Natural killer cell treated with Interleukin-12 subunit alpha and Interleukin-12 subunit beta and Interleukin-15 and Interleukin-18, amount 100 ng/mL, for 72 hours (primary cell): ENCODE measurements at regions not wholly inside any gene's neighbourhood (a gene's known extent, or its start where the extent isn't known, plus 50 kb on each side); places are given as distances from the start of the nearest gene placed in this dataset.

Source experiments
- ATAC-seq, 2 donors: fragments of 150-1000 bp; cut with Tn5 transposase in 1 of 2; sonication (Bioruptor Pico), chemical (Tn5 transposase) in 1 of 2; 2 replicates each; pipeline ENCODE4 v1.10.0; 2021
- DNase-seq: peaks from one replicate; pipeline ENCODE4 v3.0.0; 2022; ENCODE audit warnings: low spot score
- H3K27ac Mint-ChIP-seq, 2 donors: 1 replicate in 1 of 2; 2 replicates in 1 of 2; pipeline ENCODE4 v1.8.0; 2022; ENCODE audit warnings: mixed read lengths in 2 of 2, mild to moderate bottlenecking in 1 of 2, moderate library complexity in 1 of 2
- H3K27me3 Mint-ChIP-seq, 2 donors: 1 replicate in 1 of 2; 2 replicates in 1 of 2; pipeline ENCODE4 v1.8.0; 2022; ENCODE audit warnings: mixed read lengths in 2 of 2
- H3K36me3 Mint-ChIP-seq: one replicate; pipeline ENCODE4 v1.8.0; 2022; ENCODE audit warnings: mixed read lengths
- H3K4me1 Mint-ChIP-seq, 2 donors: 1 replicate in 1 of 2; 2 replicates in 1 of 2; pipeline ENCODE4 v1.8.0; 2022; ENCODE audit warnings: low read depth in 2 of 2, mixed read lengths in 2 of 2, mild to moderate bottlenecking in 1 of 2
- H3K4me3 Mint-ChIP-seq: one replicate; pipeline ENCODE4 v1.8.0; 2022; ENCODE audit warnings: mixed read lengths
- H3K9me3 Mint-ChIP-seq: 2 replicates; pipeline ENCODE4 v1.8.0; 2022; ENCODE audit warnings: mixed read lengths

DNA sequence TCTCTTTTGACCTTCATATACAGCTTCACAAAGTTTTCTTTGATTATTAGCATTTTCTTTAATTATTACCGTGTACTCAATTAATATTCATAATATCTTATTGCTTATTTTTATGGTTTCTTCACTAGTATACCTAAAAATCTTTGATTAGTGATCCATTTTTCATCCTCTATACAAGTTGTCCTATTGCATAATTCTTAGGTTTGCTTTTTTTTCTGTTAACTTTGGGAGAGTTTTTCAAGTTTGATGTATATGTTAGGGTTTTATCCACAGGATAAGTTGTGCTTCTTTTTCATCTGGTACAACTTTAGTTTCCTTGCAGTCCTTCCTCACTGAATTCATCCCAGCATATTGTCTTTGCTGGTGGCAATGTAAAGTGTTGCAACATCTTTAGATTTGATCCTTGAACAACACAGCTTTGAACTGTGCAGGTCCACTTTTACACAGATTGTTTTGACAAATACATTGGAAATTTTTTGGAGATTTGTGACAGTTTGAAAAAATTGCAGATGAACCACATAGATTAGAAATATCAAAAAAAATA lies 88.6 kb upstream of the NAV3 start:
- no peak for DNase-seq
- H3K27ac Mint-ChIP-seq: no peak overlapping the region
- H3K9me3 Mint-ChIP-seq: peaks cover 8% of the 10 kb centered on the region
- peaks cover 4% of the 10 kb centered on the region for H3K36me3 Mint-ChIP-seq
- ATAC-seq: no peak
- no peaks in the 10 kb centered on the region for H3K4me1 Mint-ChIP-seq
- no peak overlapping the region for H3K4me3 Mint-ChIP-seq
- H3K27me3 Mint-ChIP-seq: no peaks in the 10 kb centered on the region

DNA sequence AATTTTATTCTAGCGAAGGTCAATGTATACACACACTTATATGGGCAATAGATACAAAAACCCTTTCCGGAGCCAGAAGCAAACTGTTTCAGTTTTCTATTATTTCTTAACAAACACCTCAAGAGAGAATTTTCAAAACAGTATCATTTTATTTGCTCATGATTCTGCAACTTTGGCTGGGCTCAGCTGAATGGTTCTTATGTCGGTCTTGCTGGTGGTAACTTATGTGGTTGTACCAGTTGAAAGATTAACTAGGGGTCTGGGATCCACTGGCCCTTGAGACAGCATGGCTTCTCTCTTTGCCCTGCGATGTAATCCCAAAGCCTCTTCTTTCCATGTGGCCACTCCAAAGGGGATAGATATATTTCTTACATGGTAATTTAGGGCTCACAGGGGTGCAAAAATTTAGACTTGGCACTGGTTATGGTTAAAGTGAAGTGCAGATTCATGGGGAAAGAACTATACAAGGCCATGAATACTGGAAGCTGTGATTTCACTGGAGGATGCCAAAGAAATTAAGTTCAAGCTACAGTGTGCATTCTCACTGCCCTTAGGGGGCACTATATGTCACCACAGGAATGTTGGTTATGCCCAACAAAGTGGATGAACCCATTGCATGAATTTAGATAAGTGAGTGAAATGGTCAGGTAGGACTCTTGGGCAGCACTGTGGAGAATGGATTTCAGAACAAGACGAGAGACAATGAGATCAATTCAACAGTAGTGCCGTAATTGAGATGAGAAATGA lies 94.3 kb upstream of the NAV3 start:
- ATAC-seq: no peak
- H3K36me3 Mint-ChIP-seq: no peaks in the 10 kb centered on the region
- DNase-seq: no peak
- H3K4me3 Mint-ChIP-seq: no peak overlapping the region
- H3K9me3 Mint-ChIP-seq: peaks cover 13% of the 10 kb centered on the region
- H3K27me3 Mint-ChIP-seq: no peaks in the 10 kb centered on the region
- no peak overlapping the region for H3K27ac Mint-ChIP-seq
- H3K4me1 Mint-ChIP-seq: no peaks in the 10 kb centered on the region

DNA sequence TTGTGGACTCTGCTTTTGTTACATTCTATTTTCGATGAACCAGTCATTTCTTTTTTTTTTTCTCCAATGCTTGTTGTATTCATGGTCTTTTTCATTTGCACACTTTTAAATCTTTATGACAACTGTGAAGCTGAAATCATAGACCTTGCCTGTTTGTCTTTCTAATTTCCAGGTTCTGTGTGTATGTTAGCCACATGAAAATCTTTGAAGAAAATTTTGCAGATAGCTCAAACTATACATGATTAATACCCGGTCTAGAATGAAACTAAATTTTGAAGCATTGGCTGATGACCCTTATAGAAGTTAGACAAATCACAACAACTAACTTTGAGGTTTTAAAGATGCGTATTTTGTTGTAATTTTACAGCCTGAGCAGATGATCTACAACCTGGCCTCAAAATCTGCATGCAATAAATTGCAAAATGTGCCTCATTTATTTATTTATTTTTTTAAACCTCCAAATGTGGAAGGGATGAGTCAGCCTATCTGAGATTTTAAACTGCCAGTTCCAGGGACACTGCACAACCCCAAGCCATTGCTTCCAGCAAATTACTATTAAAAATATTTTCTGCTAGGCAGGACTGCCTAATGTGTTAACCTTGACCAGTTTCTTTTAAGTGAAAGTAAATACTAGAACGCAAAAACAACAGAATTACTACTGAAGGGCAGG lies 96.3 kb upstream of the NAV3 start:
- Mint-ChIP-seq H3K27ac (no peak overlapping the region), H3K4me1 (no peaks in the 10 kb centered on the region), H3K4me3 (no peak overlapping the region), H3K27me3 (no peaks in the 10 kb centered on the region), H3K9me3 (peaks cover 14% of the 10 kb centered on the region), H3K36me3 (no peaks in the 10 kb centered on the region)
- ATAC-seq (no peak), DNase-seq (no peak)

DNA sequence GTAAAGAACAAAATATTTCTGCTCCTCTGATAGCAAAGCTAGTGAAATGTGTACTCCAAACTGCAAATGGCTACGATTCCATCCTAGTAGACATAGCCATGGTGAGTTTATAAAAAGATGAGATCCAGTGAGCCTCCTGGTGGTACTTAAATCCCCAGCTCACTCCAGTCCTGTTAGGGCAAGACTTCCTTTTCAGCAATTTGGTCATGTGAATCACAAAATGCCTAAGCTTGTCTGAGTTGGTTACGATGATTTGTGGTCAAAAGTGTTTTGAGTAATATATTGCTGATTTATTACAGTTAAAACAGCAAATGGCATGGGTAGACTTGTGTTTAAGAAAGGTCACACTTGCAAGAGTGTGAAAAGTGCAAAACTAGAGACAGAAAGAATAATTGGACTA lies 102.7 kb upstream of the NAV3 start:
- no peak for DNase-seq
- Mint-ChIP-seq H3K36me3 (peaks cover 6% of the 10 kb centered on the region), H3K27ac (no peak overlapping the region), H3K4me1 (no peaks in the 10 kb centered on the region), H3K9me3 (peaks cover 28% of the 10 kb centered on the region), H3K27me3 (no peaks in the 10 kb centered on the region), H3K4me3 (no peak overlapping the region)
- no peak for ATAC-seq

DNA sequence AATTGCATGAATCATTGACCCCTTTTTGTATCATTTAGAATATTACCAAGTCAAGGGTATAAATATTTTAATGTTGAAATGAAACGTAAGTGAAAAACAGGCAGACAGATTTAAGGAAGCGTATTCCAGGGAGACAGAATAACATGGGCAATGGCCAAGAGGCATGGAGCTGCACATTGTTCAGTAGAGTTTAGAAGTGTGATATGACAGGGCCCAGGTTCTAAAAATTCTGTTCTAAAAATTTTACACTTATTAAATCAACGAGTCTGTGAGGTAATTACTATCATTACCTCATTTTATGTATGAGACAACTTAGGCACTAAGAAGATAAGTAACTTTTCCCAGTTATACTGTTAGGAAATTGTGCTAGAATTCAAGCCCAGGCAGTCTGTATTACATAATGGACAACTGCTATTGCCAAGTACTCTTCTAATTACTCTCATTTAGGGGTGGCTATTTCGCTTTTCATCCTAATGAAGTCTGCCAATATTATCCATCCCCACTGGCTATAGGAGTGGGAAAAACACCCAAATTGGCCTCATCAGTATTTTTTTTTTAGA lies 103.2 kb upstream of the NAV3 start:
- ATAC-seq: no peak
- Mint-ChIP-seq H3K27ac (no peak overlapping the region), H3K36me3 (peaks cover 6% of the 10 kb centered on the region), H3K27me3 (no peaks in the 10 kb centered on the region), H3K4me3 (no peak overlapping the region), H3K9me3 (peaks cover 28% of the 10 kb centered on the region), H3K4me1 (no peaks in the 10 kb centered on the region)
- DNase-seq: no peak

DNA sequence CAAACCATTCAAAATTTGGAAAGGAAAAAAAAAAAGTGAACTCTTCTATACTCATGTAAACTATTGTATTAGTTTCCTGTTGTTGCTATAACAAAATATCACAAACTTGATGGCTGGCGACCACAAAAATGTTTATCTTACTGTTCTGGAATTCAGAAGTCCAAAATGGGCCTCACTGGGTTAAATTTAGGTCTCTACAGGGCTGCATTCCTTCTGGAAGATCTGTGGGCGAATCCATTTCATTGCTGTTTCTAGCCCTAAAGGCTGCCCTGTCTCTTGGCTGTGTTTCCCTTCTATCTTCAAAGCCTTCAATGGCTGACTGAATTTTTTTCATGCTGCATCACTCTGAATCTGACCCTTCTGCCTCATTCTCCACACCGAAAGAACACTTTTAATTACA lies 105.1 kb upstream of the NAV3 start:
- peaks cover 28% of the 10 kb centered on the region for H3K9me3 Mint-ChIP-seq

DNA sequence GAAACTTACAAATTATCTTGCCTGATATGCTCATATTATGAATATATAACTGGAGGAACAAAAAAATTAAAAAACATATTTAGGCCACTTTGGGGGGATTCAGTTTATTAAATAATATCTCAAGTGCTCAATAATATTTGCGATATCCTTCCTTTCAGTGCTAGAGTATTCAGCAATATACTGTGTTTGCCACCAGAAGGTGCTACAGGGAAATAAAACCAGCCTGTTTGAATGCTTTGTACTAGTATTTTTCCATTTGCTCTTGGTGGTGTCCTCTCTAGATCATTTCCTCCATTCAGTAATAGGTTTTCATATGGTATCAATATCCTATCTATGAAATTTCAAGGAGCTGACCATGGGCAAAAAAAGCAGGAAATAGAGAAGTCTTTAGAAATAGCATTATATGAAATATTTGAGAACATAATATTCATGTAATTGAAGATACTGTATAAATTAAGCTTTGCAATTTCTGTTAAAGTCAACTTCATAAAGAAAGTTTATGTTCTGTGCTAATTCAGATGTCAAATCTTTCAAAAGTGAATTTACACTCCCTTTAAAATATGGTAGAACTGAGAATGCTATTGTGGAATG lies 106.2 kb upstream of the NAV3 start:
- no peak overlapping the region for H3K27ac Mint-ChIP-seq
- H3K36me3 Mint-ChIP-seq: peaks cover 6% of the 10 kb centered on the region
- DNase-seq: no peak
- H3K9me3 Mint-ChIP-seq: peaks cover 28% of the 10 kb centered on the region
- ATAC-seq: no peak
- H3K4me3 Mint-ChIP-seq: no peak overlapping the region
- H3K4me1 Mint-ChIP-seq: no peaks in the 10 kb centered on the region
- no peaks in the 10 kb centered on the region for H3K27me3 Mint-ChIP-seq

More for the DNA sequence above, 105.1 kb upstream of the NAV3 start:
- Mint-ChIP-seq H3K4me3 (no peak overlapping the region), H3K36me3 (peaks cover 6% of the 10 kb centered on the region), H3K4me1 (no peaks in the 10 kb centered on the region), H3K27me3 (no peaks in the 10 kb centered on the region), H3K27ac (no peak overlapping the region)
- ATAC-seq: no peak
- no peak for DNase-seq

DNA sequence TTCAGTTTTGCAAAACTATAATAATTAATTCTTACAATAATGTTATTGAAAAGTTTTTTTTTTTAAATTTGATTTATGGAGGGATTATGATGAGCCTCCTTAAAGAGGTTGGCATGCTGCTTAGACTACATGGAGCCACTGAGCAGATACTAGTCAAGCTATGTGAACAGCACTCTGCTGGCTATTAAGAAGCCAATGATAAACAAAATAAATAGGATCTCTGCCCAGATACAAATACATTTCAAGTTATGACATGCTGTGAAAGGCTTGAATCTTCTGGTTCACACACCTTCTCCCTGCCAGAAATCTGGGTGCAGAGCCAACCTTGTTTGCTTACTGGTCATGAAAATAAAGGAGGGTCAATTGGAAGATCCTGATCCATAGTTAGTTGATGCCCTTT lies 107.4 kb upstream of the NAV3 start:
- H3K27me3 Mint-ChIP-seq: no peaks in the 10 kb centered on the region
- no peak overlapping the region for H3K27ac Mint-ChIP-seq
- ATAC-seq (no peak), DNase-seq (no peak)
- H3K9me3 Mint-ChIP-seq: peaks cover 22% of the 10 kb centered on the region
- H3K36me3 Mint-ChIP-seq: peaks cover 6% of the 10 kb centered on the region
- no peaks in the 10 kb centered on the region for H3K4me1 Mint-ChIP-seq
- no peak overlapping the region for H3K4me3 Mint-ChIP-seq

DNA sequence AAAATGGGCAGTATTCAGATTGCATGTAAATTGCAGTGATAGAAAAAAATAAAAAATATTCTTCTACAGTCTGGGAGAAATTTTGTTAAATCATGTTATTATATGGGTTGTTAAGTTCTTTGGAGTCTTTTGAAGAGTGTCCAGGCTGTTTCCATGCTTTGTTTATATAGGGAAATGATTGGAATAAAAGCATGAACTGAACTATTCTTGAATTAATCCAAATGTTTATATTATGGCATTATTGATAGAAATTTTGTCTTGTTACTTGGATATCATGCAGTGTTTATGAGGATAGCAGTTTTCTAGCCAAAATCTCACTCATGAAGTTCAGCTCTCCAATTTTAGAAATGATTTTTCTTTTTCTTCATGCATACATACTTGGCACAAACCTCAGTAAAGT lies 108.2 kb upstream of the NAV3 start:
- no peak overlapping the region for H3K27ac Mint-ChIP-seq
- H3K36me3 Mint-ChIP-seq: peaks cover 6% of the 10 kb centered on the region
- H3K4me3 Mint-ChIP-seq: no peak overlapping the region
- H3K4me1 Mint-ChIP-seq: no peaks in the 10 kb centered on the region
- DNase-seq (no peak), ATAC-seq (no peak)
- H3K27me3 Mint-ChIP-seq: no peaks in the 10 kb centered on the region
- peaks cover 28% of the 10 kb centered on the region for H3K9me3 Mint-ChIP-seq

DNA sequence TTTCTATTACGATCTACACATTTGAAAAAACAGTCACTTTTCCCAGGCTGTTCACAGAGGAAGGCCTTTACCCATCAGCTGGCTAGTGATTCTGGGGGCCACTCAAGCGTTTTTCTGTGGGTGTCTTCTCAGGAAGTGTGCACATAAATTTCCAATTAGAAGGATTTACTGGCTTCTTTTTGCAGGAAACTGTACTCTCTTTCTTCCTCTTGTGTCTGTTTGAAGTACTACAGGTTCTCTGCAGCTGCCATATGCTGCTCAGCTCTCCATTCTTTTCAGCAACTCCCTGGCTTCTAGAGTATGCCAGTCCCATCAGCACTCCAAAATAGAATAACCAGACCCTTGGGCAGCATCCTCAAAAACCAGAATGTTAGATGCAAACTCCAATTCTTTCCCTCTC lies 110.4 kb upstream of the NAV3 start:
- Mint-ChIP-seq H3K4me3 (no peak overlapping the region), H3K27me3 (no peaks in the 10 kb centered on the region), H3K9me3 (peaks cover 14% of the 10 kb centered on the region)

DNA sequence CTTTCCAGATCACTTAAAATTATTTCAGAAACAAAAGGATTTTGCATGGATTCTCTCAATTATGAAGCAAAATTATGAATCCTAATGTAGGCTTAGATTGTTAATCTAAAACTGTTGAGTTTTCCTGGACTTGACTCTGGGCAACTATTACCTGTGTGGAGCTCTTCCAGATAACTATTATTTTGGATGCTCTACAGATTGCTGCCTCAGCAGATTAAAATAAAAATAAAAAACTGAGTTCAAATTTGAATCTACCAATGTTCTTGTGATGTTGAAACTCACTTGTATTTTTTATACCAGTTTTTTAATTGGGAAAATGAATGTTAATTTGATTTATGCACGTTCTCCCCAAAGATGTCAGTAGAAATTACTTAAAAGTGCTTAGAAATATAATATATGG lies 120.5 kb upstream of the NAV3 start:
- H3K27me3 Mint-ChIP-seq: no peaks in the 10 kb centered on the region
- H3K9me3 Mint-ChIP-seq: peaks cover 9% of the 10 kb centered on the region
- DNase-seq (no peak), ATAC-seq (no peak)
- H3K4me1 Mint-ChIP-seq: no peaks in the 10 kb centered on the region
- no peaks in the 10 kb centered on the region for H3K36me3 Mint-ChIP-seq
- H3K4me3 Mint-ChIP-seq: no peak overlapping the region
- H3K27ac Mint-ChIP-seq: no peak overlapping the region

More for the DNA sequence above, 110.4 kb upstream of the NAV3 start:
- no peak for ATAC-seq
- no peak for DNase-seq
- no peaks in the 10 kb centered on the region for H3K36me3 Mint-ChIP-seq
- H3K4me1 Mint-ChIP-seq: no peaks in the 10 kb centered on the region
- H3K27ac Mint-ChIP-seq: no peak overlapping the region

DNA sequence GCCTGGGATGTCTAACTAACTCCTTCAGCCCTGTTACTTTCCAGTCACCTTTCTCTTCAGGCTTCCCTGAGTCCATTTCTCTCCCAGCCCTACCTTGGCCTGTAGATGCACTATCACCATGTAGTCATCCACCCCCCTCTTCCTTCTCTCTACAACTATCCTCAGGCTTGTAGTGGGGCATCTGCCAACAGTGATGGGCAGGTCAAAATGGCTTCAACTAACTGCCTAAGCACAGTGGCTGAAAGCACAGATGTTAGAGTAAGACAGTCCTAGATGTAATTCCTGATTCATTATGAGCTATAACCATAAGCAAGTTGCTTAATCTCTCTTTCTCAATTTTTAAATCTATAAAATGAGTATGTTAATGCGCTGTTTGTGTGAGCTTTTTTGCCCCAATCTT lies 133.6 kb upstream of the NAV3 start:
- Mint-ChIP-seq H3K27ac (no peak overlapping the region), H3K27me3 (no peaks in the 10 kb centered on the region), H3K36me3 (no peaks in the 10 kb centered on the region), H3K4me3 (no peak overlapping the region), H3K9me3 (peaks cover 9% of the 10 kb centered on the region), H3K4me1 (no peaks in the 10 kb centered on the region)
- ATAC-seq (no peak), DNase-seq (no peak)

DNA sequence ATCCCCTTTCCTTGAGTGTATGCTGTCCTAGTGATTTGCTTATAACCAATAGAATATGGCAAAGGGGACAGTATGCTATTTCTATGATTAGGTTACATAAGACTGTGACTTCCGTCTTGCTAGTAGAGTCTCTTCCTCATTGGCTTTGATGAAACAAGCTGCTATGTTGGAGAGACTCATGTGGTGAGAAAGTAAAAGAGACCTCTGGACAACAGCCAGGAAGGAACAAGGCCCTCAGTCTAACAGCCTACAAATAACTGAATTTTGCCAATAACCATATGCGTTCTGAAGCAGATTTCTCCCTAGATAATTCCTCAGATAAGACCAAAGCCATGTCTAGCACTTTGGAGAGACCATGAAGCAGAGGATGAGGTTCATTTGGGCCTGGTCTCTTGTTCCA lies 134.5 kb upstream of the NAV3 start:
- ATAC-seq: no peak
- Mint-ChIP-seq H3K36me3 (no peaks in the 10 kb centered on the region), H3K4me1 (no peaks in the 10 kb centered on the region), H3K27ac (no peak overlapping the region), H3K4me3 (no peak overlapping the region), H3K27me3 (no peaks in the 10 kb centered on the region), H3K9me3 (peaks cover 9% of the 10 kb centered on the region)
- DNase-seq: no peak

DNA sequence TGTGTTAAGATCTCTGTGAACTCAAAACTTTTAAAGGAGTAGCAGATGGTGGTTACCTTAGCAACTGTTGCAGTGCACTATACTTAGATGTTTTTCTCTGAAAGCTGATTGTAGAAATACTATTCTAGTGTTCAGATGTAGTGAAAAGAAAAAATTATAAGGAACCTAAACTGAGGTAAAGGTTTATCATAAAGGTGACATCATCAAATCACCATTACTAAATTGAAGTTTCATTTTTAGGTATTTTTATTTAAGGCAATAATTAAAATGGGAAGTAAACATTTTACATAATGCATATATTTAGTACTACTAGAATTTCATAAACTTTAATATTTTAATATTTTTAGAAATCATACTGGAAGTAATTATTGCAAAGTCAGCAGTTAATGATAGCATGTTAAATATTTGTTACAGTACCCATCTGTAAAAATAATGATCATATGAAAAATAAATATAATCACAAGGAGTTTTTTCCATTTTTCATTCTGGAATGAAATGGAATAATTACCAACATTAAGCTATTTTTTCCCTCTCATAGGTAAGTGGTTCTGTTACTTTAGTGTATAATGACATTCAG lies 141.1 kb upstream of the NAV3 start:
- no peaks in the 10 kb centered on the region for H3K36me3 Mint-ChIP-seq
- H3K27me3 Mint-ChIP-seq: no peaks in the 10 kb centered on the region
- ATAC-seq (no peak), DNase-seq (no peak)
- no peak overlapping the region for H3K4me3 Mint-ChIP-seq
- H3K27ac Mint-ChIP-seq: no peak overlapping the region
- no peaks in the 10 kb centered on the region for H3K4me1 Mint-ChIP-seq
- peaks cover 8% of the 10 kb centered on the region for H3K9me3 Mint-ChIP-seq
